Left forelimb (tissue), 1 donor: ENCODE measurements at regions not wholly inside any gene's neighbourhood (a gene's known extent, or its start where the extent isn't known, plus 50 kb on each side); places are given as distances from the start of the nearest gene placed in this dataset.
"Not testable (repeated sequence)": the region's sequence is repeated elsewhere in the genome, so short reads cannot be mapped to it uniquely, and the experiment has no call there.

Source experiments
- DNase-seq: peaks from one replicate; pipeline ENCODE4 v3.0.0-alpha.2; 2018; ENCODE audit warnings: low spot score

- DNase-seq: no peak
Measured at GRCh38 chr5:2381861-2382260, 369.6 kb downstream of the IRX2 start.

GRCh38 chr5:2381070-2381469 is 370.4 kb downstream of the IRX2 start:
- no peak for DNase-seq

GRCh38 chr5:2378976-2379375 is 372.5 kb downstream of the IRX2 start:
- peak; percentile 12 for DNase-seq

GRCh38 chr5:2378108-2378507 is 373.4 kb downstream of the IRX2 start:
- DNase-seq: peak; percentile 18

GRCh38 chr5:2376486-2376885 is 375.0 kb downstream of the IRX2 start:
- DNase-seq: no peak

GRCh38 chr5:2375757-2376250 is 375.7 kb downstream of the IRX2 start:
- peak; percentile 50 for DNase-seq

- DNase-seq: peak; percentile 22
Measured at GRCh38 chr5:2375291-2375690, 376.2 kb downstream of the IRX2 start.

- peak; percentile 22 for DNase-seq
Measured at GRCh38 chr5:2374703-2375102, 376.8 kb downstream of the IRX2 start.

- DNase-seq: peak; percentile 25
Measured at GRCh38 chr5:2373631-2374030, 377.8 kb downstream of the IRX2 start.

- DNase-seq: no peak
Measured at GRCh38 chr5:2371419-2371710, 380.1 kb downstream of the IRX2 start.

GRCh38 chr5:2370626-2371418 is 380.7 kb downstream of the IRX2 start:
- DNase-seq: peak; percentile 40

GRCh38 chr5:2369178-2369577 is 382.3 kb downstream of the IRX2 start:
- DNase-seq: peak; percentile 20

- DNase-seq: no peak
Measured at GRCh38 chr5:2366816-2367215, 384.7 kb downstream of the IRX2 start.

GRCh38 chr5:2357309-2357708 is 394.2 kb downstream of the IRX2 start:
- DNase-seq: no peak

- no peak for DNase-seq
Measured at GRCh38 chr5:2355859-2356258, 395.6 kb downstream of the IRX2 start.

GRCh38 chr5:2353871-2354440 is 397.5 kb downstream of the IRX2 start:
- no peak for DNase-seq

- no peak for DNase-seq
Measured at GRCh38 chr5:2353211-2353610, 398.3 kb downstream of the IRX2 start.

GRCh38 chr5:2352101-2352861 is 399.2 kb downstream of the IRX2 start:
- no peak for DNase-seq

- DNase-seq: not testable (repeated sequence)
Measured at GRCh38 chr5:2349768-2350167, 401.7 kb downstream of the IRX2 start.

GRCh38 chr5:2338686-2339085 is 412.8 kb downstream of the IRX2 start:
- DNase-seq: no peak

GRCh38 chr5:2335733-2336515 is 415.6 kb downstream of the IRX2 start:
- DNase-seq: no peak

GRCh38 chr5:2335125-2335732 is 416.2 kb downstream of the IRX2 start:
- DNase-seq: no peak
